ENCODE measurements at regions not wholly inside any gene's neighbourhood (a gene's known extent, or its start where the extent isn't known, plus 50 kb on each side); places are given as distances from the start of the nearest gene placed in this dataset.

- no peaks in the 10 kb centered on the region for H3K36me3 Mint-ChIP-seq (ENCODE audit: low read depth)
- DNase-seq (ENCODE audit: low spot score): no peak
- intact Hi-C loops (cut with micrococcal nuclease): no loop called here
- no peak overlapping the region for H3K27ac Mint-ChIP-seq
- no peak overlapping the region for H3K4me3 Mint-ChIP-seq
- H3K9me3 Mint-ChIP-seq: no peaks in the 10 kb centered on the region
- H3K27me3 Mint-ChIP-seq (ENCODE audit: insufficient read depth): no peaks in the 10 kb centered on the region
- no peaks in the 10 kb centered on the region for H3K4me1 Mint-ChIP-seq (ENCODE audit: low read depth)
Observed at GRCh38 chr4:154078504-154079350, 289.8 kb upstream of the SFRP2 start.

- Mint-ChIP-seq H3K4me3 (no peak overlapping the region), H3K9me3 (peaks cover 4% of the 10 kb centered on the region), H3K27ac (no peak overlapping the region), H3K4me1 (ENCODE audit: low read depth) (no peaks in the 10 kb centered on the region), H3K27me3 (ENCODE audit: insufficient read depth) (peaks cover 1% of the 10 kb centered on the region), H3K36me3 (ENCODE audit: low read depth) (no peaks in the 10 kb centered on the region)
- DNase-seq (ENCODE audit: low spot score): no peak
- intact Hi-C loops (cut with micrococcal nuclease): no loop called here
Observed at GRCh38 chr4:154076921-154077320, 288.0 kb upstream of the SFRP2 start.

- no peak for DNase-seq (ENCODE audit: low spot score)
- H3K9me3 Mint-ChIP-seq: peaks cover 4% of the 10 kb centered on the region
Observed at GRCh38 chr4:154073107-154073822, 284.4 kb upstream of the SFRP2 start.

GRCh38 chr4:154067786-154068185, 278.9 kb upstream of the SFRP2 start:
- H3K9me3 Mint-ChIP-seq: peaks cover 12% of the 10 kb centered on the region
- peaks cover 1% of the 10 kb centered on the region for H3K27me3 Mint-ChIP-seq (ENCODE audit: insufficient read depth)
- H3K4me1 Mint-ChIP-seq (ENCODE audit: low read depth): no peaks in the 10 kb centered on the region
- no peak overlapping the region for H3K27ac Mint-ChIP-seq
- no peak for DNase-seq (ENCODE audit: low spot score)
- no peak overlapping the region for H3K4me3 Mint-ChIP-seq
- H3K36me3 Mint-ChIP-seq (ENCODE audit: low read depth): no peaks in the 10 kb centered on the region
- intact Hi-C loops (cut with micrococcal nuclease): no loop called here

More at GRCh38 chr4:154073107-154073822, 284.4 kb upstream of the SFRP2 start:
- Mint-ChIP-seq H3K36me3 (ENCODE audit: low read depth) (no peaks in the 10 kb centered on the region), H3K4me1 (ENCODE audit: low read depth) (no peaks in the 10 kb centered on the region), H3K4me3 (no peak overlapping the region), H3K27me3 (ENCODE audit: insufficient read depth) (peaks cover 1% of the 10 kb centered on the region), H3K27ac (no peak overlapping the region)
- intact Hi-C loops (cut with micrococcal nuclease): no loop called here

GRCh38 chr4:154065368-154065767, 276.5 kb upstream of the SFRP2 start:
- H3K4me3 Mint-ChIP-seq: no peak overlapping the region
- DNase-seq (ENCODE audit: low spot score): no peak
- no peaks in the 10 kb centered on the region for H3K27me3 Mint-ChIP-seq (ENCODE audit: insufficient read depth)
- H3K4me1 Mint-ChIP-seq (ENCODE audit: low read depth): no peaks in the 10 kb centered on the region
- intact Hi-C loops (cut with micrococcal nuclease): no loop called here
- no peaks in the 10 kb centered on the region for H3K36me3 Mint-ChIP-seq (ENCODE audit: low read depth)
- no peak overlapping the region for H3K27ac Mint-ChIP-seq
- H3K9me3 Mint-ChIP-seq: peaks cover 10% of the 10 kb centered on the region

- Mint-ChIP-seq H3K9me3 (peaks cover 10% of the 10 kb centered on the region), H3K27me3 (ENCODE audit: insufficient read depth) (no peaks in the 10 kb centered on the region), H3K4me3 (no peak overlapping the region), H3K36me3 (ENCODE audit: low read depth) (no peaks in the 10 kb centered on the region), H3K4me1 (ENCODE audit: low read depth) (no peaks in the 10 kb centered on the region), H3K27ac (no peak overlapping the region)
- no peak for DNase-seq (ENCODE audit: low spot score)
- intact Hi-C loops (cut with micrococcal nuclease): no loop called here
Observed at GRCh38 chr4:154064244-154064643, 275.4 kb upstream of the SFRP2 start.

GRCh38 chr4:154049457-154050181, 260.7 kb upstream of the SFRP2 start:
- no peaks in the 10 kb centered on the region for H3K27me3 Mint-ChIP-seq (ENCODE audit: insufficient read depth)
- H3K27ac Mint-ChIP-seq: no peak overlapping the region
- no peak overlapping the region for H3K4me3 Mint-ChIP-seq
- intact Hi-C loops (cut with micrococcal nuclease): no loop called here
- peaks cover 26% of the 10 kb centered on the region for H3K9me3 Mint-ChIP-seq
- DNase-seq (ENCODE audit: low spot score): no peak
- H3K36me3 Mint-ChIP-seq (ENCODE audit: low read depth): no peaks in the 10 kb centered on the region
- H3K4me1 Mint-ChIP-seq (ENCODE audit: low read depth): no peaks in the 10 kb centered on the region

GRCh38 chr4:154047733-154048132, 258.9 kb upstream of the SFRP2 start:
- DNase-seq (ENCODE audit: low spot score): no peak
- intact Hi-C loops (cut with micrococcal nuclease): no loop called here
- Mint-ChIP-seq H3K4me3 (no peak overlapping the region), H3K27ac (no peak overlapping the region), H3K36me3 (ENCODE audit: low read depth) (no peaks in the 10 kb centered on the region), H3K9me3 (peaks cover 10% of the 10 kb centered on the region), H3K27me3 (ENCODE audit: insufficient read depth) (no peaks in the 10 kb centered on the region), H3K4me1 (ENCODE audit: low read depth) (no peaks in the 10 kb centered on the region)

- no peak for DNase-seq (ENCODE audit: low spot score)
- Mint-ChIP-seq H3K27me3 (ENCODE audit: insufficient read depth) (no peaks in the 10 kb centered on the region), H3K4me3 (no peak overlapping the region), H3K9me3 (no peaks in the 10 kb centered on the region), H3K36me3 (ENCODE audit: low read depth) (no peaks in the 10 kb centered on the region), H3K27ac (no peak overlapping the region), H3K4me1 (ENCODE audit: low read depth) (no peaks in the 10 kb centered on the region)
- intact Hi-C loops (cut with micrococcal nuclease): no loop called here
Observed at GRCh38 chr4:154044742-154045485, 256.0 kb upstream of the SFRP2 start.

GRCh38 chr4:154044108-154044531, 255.2 kb upstream of the SFRP2 start:
- H3K27ac Mint-ChIP-seq: no peak overlapping the region
- H3K4me1 Mint-ChIP-seq (ENCODE audit: low read depth): no peaks in the 10 kb centered on the region
- no peaks in the 10 kb centered on the region for H3K36me3 Mint-ChIP-seq (ENCODE audit: low read depth)
- no peak overlapping the region for H3K4me3 Mint-ChIP-seq
- no peak for DNase-seq (ENCODE audit: low spot score)
- no peaks in the 10 kb centered on the region for H3K27me3 Mint-ChIP-seq (ENCODE audit: insufficient read depth)
- intact Hi-C loops (cut with micrococcal nuclease): no loop called here
- no peaks in the 10 kb centered on the region for H3K9me3 Mint-ChIP-seq

- intact Hi-C loops (cut with micrococcal nuclease): no loop called here
- no peaks in the 10 kb centered on the region for H3K4me1 Mint-ChIP-seq (ENCODE audit: low read depth)
- H3K9me3 Mint-ChIP-seq: no peaks in the 10 kb centered on the region
- DNase-seq (ENCODE audit: low spot score): no peak
- no peaks in the 10 kb centered on the region for H3K36me3 Mint-ChIP-seq (ENCODE audit: low read depth)
- no peak overlapping the region for H3K27ac Mint-ChIP-seq
- no peaks in the 10 kb centered on the region for H3K27me3 Mint-ChIP-seq (ENCODE audit: insufficient read depth)
- H3K4me3 Mint-ChIP-seq: no peak overlapping the region
Observed at GRCh38 chr4:154041640-154042039, 252.8 kb upstream of the SFRP2 start.

GRCh38 chr4:154039435-154040343, 250.8 kb upstream of the SFRP2 start:
- no peaks in the 10 kb centered on the region for H3K4me1 Mint-ChIP-seq (ENCODE audit: low read depth)
- no peak for DNase-seq (ENCODE audit: low spot score)
- no peak overlapping the region for H3K4me3 Mint-ChIP-seq
- no peaks in the 10 kb centered on the region for H3K36me3 Mint-ChIP-seq (ENCODE audit: low read depth)
- intact Hi-C loops (cut with micrococcal nuclease): no loop called here
- H3K9me3 Mint-ChIP-seq: no peaks in the 10 kb centered on the region
- no peaks in the 10 kb centered on the region for H3K27me3 Mint-ChIP-seq (ENCODE audit: insufficient read depth)
- no peak overlapping the region for H3K27ac Mint-ChIP-seq

Data from activated T-helper 1 cell treated with anti-CD3 and anti-CD28 coated beads, Interleukin-12 subunit alpha, Interleukin-12 subunit beta, Interleukin-2, Interleukin-4 antibody, amounts not matched to agents 30 ng/mL and 10 ng/mL and 1 ng/mL, durations not matched to agents 14 hours and 24 hours and 36 hours (primary cell).